ENCODE measurements at regions not wholly inside any gene's neighbourhood (a gene's known extent, or its start where the extent isn't known, plus 50 kb on each side); places are given as distances from the start of the nearest gene placed in this dataset.

GRCh38 chr18:8959551-8960135, 142.9 kb upstream of the NDUFV2 start (continued):
- TF ChIP-seq ZNF318 (CRISPR knock-in tag; IDR thresholded peaks at IDR 0.05) (no peak), RNF2 (conservative IDR thresholded peaks at IDR 0.05; ENCODE audit: low read depth) (no peak), MZF1 (CRISPR knock-in tag; IDR thresholded peaks at IDR 0.05; ENCODE audit: borderline replicate concordance) (no peak), HDAC2 (CRISPR knock-in tag; IDR thresholded peaks at IDR 0.05) (no peak), ZNF777 (CRISPR knock-in tag; IDR thresholded peaks at IDR 0.05) (no peak), RCOR2 (CRISPR knock-in tag; IDR thresholded peaks at IDR 0.05) (no peak), ATF2 (CRISPR knock-in tag; IDR thresholded peaks at IDR 0.05) (peak; percentile 42; the same call in 1 of the 2 replicates), FOXK2 (IDR thresholded peaks at IDR 0.05) (no peak), ZNF746 (CRISPR knock-in tag; IDR thresholded peaks at IDR 0.05) (no peak), ZNF451 (CRISPR knock-in tag; IDR thresholded peaks at IDR 0.05) (no peak), PITX1 (CRISPR knock-in tag; IDR thresholded peaks at IDR 0.05) (0 out of 2 replicates have a peak, but pooled peaks have one; percentile 32), GMEB2 (CRISPR knock-in tag; IDR thresholded peaks at IDR 0.05; ENCODE audit: low read depth) (no peak), JUNB (CRISPR knock-in tag; IDR thresholded peaks at IDR 0.05; ENCODE audit: borderline replicate concordance) (no peak), ZNF546 (CRISPR knock-in tag; conservative IDR thresholded peaks at IDR 0.05) (no peak), ZNF605 (CRISPR knock-in tag; IDR thresholded peaks at IDR 0.05) (no peak), AFF4 (CRISPR knock-in tag; IDR thresholded peaks at IDR 0.05) (no peak), STAG1 (CRISPR knock-in tag; IDR thresholded peaks at IDR 0.05) (no peak)
